SU-DHL-6 (cell line): ENCODE measurements at regions not wholly inside any gene's neighbourhood (a gene's known extent, or its start where the extent isn't known, plus 50 kb on each side); places are given as distances from the start of the nearest gene placed in this dataset.

Experiments used
- H2AFZ ChIP-seq: fragments of 200-600 bp; sonication (generic); 2 replicates; pipeline ENCODE4 v1.6.1; 2014; ENCODE audit warnings: low read depth, mild to moderate bottlenecking, moderate library complexity, mixed read lengths, antibody characterized with exemption, low read length; ENCODE audit not compliant: severe bottlenecking
- H3F3A ChIP-seq: fragments of 200-600 bp; shearing (Covaris generic); 2 replicates; pipeline ENCODE4 v1.6.0; 2016; ENCODE audit warnings: antibody characterized with exemption, mild to moderate bottlenecking; ENCODE audit not compliant: insufficient read depth
- H3K27ac ChIP-seq: fragments of 200-600 bp; sonication (generic); 2 replicates; pipeline ENCODE4 v1.5.1; 2016; ENCODE audit warnings: low read depth, mild to moderate bottlenecking, low read length, moderate library complexity, mixed read lengths
- H3K27me3 ChIP-seq: fragments of 200-600 bp; sonication (generic), shearing (Covaris generic); 2 replicates; pipeline ENCODE4 v1.6.0; 2014; ENCODE audit warnings: mild to moderate bottlenecking, low read length
- H3K36me3 ChIP-seq: fragments of 200-600 bp; sonication (generic); 2 replicates; pipeline ENCODE4 v1.6.1; 2014; ENCODE audit warnings: mild to moderate bottlenecking, low read length, mixed read lengths
- H3K4me2 ChIP-seq: fragments of 300-600, 200-600 bp; shearing (Covaris generic), sonication (generic); 2 replicates; pipeline ENCODE4 v1.6.0; 2014; ENCODE audit warnings: low read length, low read depth, mild to moderate bottlenecking; ENCODE audit not compliant: poor library complexity, severe bottlenecking
- H3K4me3 ChIP-seq: fragments of 200-600 bp; sonication (generic); 2 replicates; pipeline ENCODE4 v1.5.1; 2014; ENCODE audit warnings: antibody characterized with exemption, low read length, mild to moderate bottlenecking, mixed read lengths; ENCODE audit not compliant: insufficient read depth, poor library complexity, severe bottlenecking
- H3K79me2 ChIP-seq: fragments of 200-600 bp; sonication (generic); 2 replicates; pipeline ENCODE4 v1.6.1; 2014; ENCODE audit warnings: mild to moderate bottlenecking, low read length, moderate library complexity; ENCODE audit not compliant: insufficient read depth
- H3K9ac ChIP-seq: fragments of 200-600 bp; sonication (generic); 2 replicates; pipeline ENCODE4 v1.7.0; 2014; ENCODE audit warnings: mild to moderate bottlenecking, low read length
- H3K9me2 ChIP-seq: fragments of 200-600 bp; sonication (generic); replicated peaks from 2 replicates; pipeline ENCODE4 v1.6.1; 2014; ENCODE audit warnings: low read length; ENCODE audit not compliant: insufficient read depth
- H3K9me3 ChIP-seq: fragments of 200-600 bp; sonication (generic); 2 replicates; pipeline ENCODE4 v1.6.1; 2014; ENCODE audit warnings: low read length, mixed read lengths; ENCODE audit not compliant: insufficient read depth
- H4K20me1 ChIP-seq: fragments of 200-600 bp; sonication (generic); 2 replicates; pipeline ENCODE4 v1.6.1; 2014; ENCODE audit warnings: low read depth, mild to moderate bottlenecking, antibody characterized with exemption, low read length, moderate library complexity, mixed read lengths
- CTCF ChIP-seq: fragments of 200-600 bp; sonication (generic); IDR thresholded peaks from one replicate; pipeline ENCODE4 v1.5.1; 2017; ENCODE audit warnings: antibody characterized with exemption, mild to moderate bottlenecking, low read length, moderate library complexity; ENCODE audit not compliant: insufficient read depth, poor library complexity, severe bottlenecking
- EZH2phosphoT487 ChIP-seq: fragments of 200-600 bp; sonication (generic), shearing (Covaris generic); conservative IDR thresholded peaks from 2 replicates; pipeline ENCODE4 v1.6.1; 2018; ENCODE audit warnings: mild to moderate bottlenecking, antibody characterized with exemption, low read length, moderate library complexity, mixed read lengths

- Histone ChIP-seq H3K27ac (no peak overlapping the region), H3K9me3 (no peaks in the 10 kb centered on the region), H3K9me2 (no peaks in the 10 kb centered on the region), H3K79me2 (no peaks in the 10 kb centered on the region), H3K27me3 (no peaks in the 10 kb centered on the region), H3K4me3 (no peak overlapping the region), H3K4me2 (no peak overlapping the region), H3K36me3 (no peaks in the 10 kb centered on the region), H3K9ac (no peak overlapping the region), H4K20me1 (no peaks in the 10 kb centered on the region), H3F3A (no peaks in the 10 kb centered on the region), H2AFZ (no peak overlapping the region)
- no peak for TF ChIP-seq CTCF
- TF ChIP-seq EZH2phosphoT487, result no peak
Observed at GRCh38 chr1:29916656-29917369, 680.5 kb downstream of the PTPRU start.

- Histone ChIP-seq H3F3A (no peaks in the 10 kb centered on the region), H3K79me2 (no peaks in the 10 kb centered on the region), H3K27ac (no peak overlapping the region), H3K9me2 (no peaks in the 10 kb centered on the region), H4K20me1 (no peaks in the 10 kb centered on the region), H3K4me2 (no peak overlapping the region), H2AFZ (no peak overlapping the region), H3K4me3 (no peak overlapping the region), H3K9me3 (no peaks in the 10 kb centered on the region), H3K27me3 (no peaks in the 10 kb centered on the region), H3K36me3 (no peaks in the 10 kb centered on the region), H3K9ac (no peak overlapping the region)
- TF ChIP-seq EZH2phosphoT487, result no peak
- TF ChIP-seq CTCF, result no peak
Observed at GRCh38 chr1:29914936-29915335, 678.6 kb downstream of the PTPRU start.

- TF ChIP-seq CTCF (peak; percentile 45), EZH2phosphoT487 (no peak)
- H3K27ac ChIP-seq, result no peak overlapping the region
Observed at GRCh38 chr1:29912425-29912824, 676.1 kb downstream of the PTPRU start.

More at GRCh38 chr1:29912425-29912824, 676.1 kb downstream of the PTPRU start:
- Histone ChIP-seq H3K4me2 (no peak overlapping the region), H3K4me3 (no peak overlapping the region), H3F3A (no peaks in the 10 kb centered on the region), H2AFZ (no peak overlapping the region), H3K9me3 (no peaks in the 10 kb centered on the region), H3K9ac (no peak overlapping the region), H3K9me2 (no peaks in the 10 kb centered on the region), H3K79me2 (no peaks in the 10 kb centered on the region), H4K20me1 (no peaks in the 10 kb centered on the region), H3K36me3 (no peaks in the 10 kb centered on the region), H3K27me3 (no peaks in the 10 kb centered on the region)
